K562 (cell line): ENCODE measurements at regions not wholly inside any gene's neighbourhood (a gene's known extent, or its start where the extent isn't known, plus 50 kb on each side); places are given as distances from the start of the nearest gene placed in this dataset.

Experiments
- CEBPG ChIP-seq, 3 experiments: fragments of 200-800 bp in 1 of 3; sonication (Bioruptor generic) in 1 of 3; sonication (generic) in 1 of 3; formaldehyde crosslinking in 1 of 3; IDR thresholded peaks in 2 of 3; conservative IDR thresholded peaks in 1 of 3; 2 replicates each; pipeline versions ENCODE4 v1.6.1 to v1.8.0; 2016 to 2022; ENCODE audit warnings: missing compliant biosample characterization in 2 of 3, missing genetic modification characterization in 2 of 3, mild to moderate bottlenecking in 1 of 3, missing genetic modification reagents in 1 of 3
- CHD7 ChIP-seq: fragments of 200-600 bp; sonication (generic); IDR thresholded peaks from one replicate; pipeline ENCODE4 v1.6.1; 2012; ENCODE audit warnings: mild to moderate bottlenecking, low read depth, low read length, inconsistent platforms
- GMEB1 ChIP-seq: fragments of 250-450 bp; sonication (Bioruptor Pico); IDR thresholded peaks from 2 replicates; pipeline ENCODE4 v1.4.0; 2020; ENCODE audit warnings: mild to moderate bottlenecking
- KDM4B ChIP-seq, 2 experiments: fragments of 450-650 bp in 1 of 2; sonication (generic) in 1 of 2; IDR thresholded peaks; 2 replicates each; pipeline ENCODE4 v1.6.1; 2016 to 2017; ENCODE audit warnings: borderline replicate concordance in 2 of 2, antibody characterized with exemption in 1 of 2, low read depth in 1 of 2, mild to moderate bottlenecking in 1 of 2
- KHSRP ChIP-seq: fragments of 450-650 bp; IDR thresholded peaks from 2 replicates; pipeline ENCODE4 v1.6.1; 2017
- MLX ChIP-seq, 2 experiments: fragments of 450-650 bp in 1 of 2; sonication (generic) in 1 of 2; formaldehyde crosslinking; conservative IDR thresholded peaks; 2 replicates each; pipeline versions ENCODE4 v1.4.0 to v1.8.1; 2020 to 2022; ENCODE audit warnings: mild to moderate bottlenecking in 1 of 2, missing genetic modification reagents in 1 of 2
- NCOR1 ChIP-seq: fragments of 450-650 bp; IDR thresholded peaks from 2 replicates; pipeline ENCODE4 v1.6.1; 2016; ENCODE audit warnings: mild to moderate bottlenecking, moderate library complexity
- POLR2G ChIP-seq: fragments of 200-400 bp; formaldehyde crosslinking; IDR thresholded peaks from 2 replicates; pipeline ENCODE4 v1.6.1; 2017; ENCODE audit warnings: low read depth, mild to moderate bottlenecking, antibody characterized with exemption, low read length, moderate library complexity
- SIN3A ChIP-seq, 2 experiments: fragments of 150-350 bp in 1 of 2; IDR thresholded peaks; 2 replicates each; pipeline ENCODE4 v1.6.1; 2011 to 2016; ENCODE audit warnings: borderline replicate concordance in 2 of 2, low read depth in 2 of 2, low read length in 2 of 2, mild to moderate bottlenecking in 2 of 2, moderate library complexity in 2 of 2; ENCODE audit not compliant: control insufficient read depth in 1 of 2
- WHSC1 ChIP-seq: IDR thresholded peaks from one replicate; pipeline ENCODE4 v1.6.1; 2012; ENCODE audit warnings: low read length, control low read depth, inconsistent platforms
- ZNF280A ChIP-seq: fragments of 450-650 bp; IDR thresholded peaks from 2 replicates; pipeline ENCODE4 v1.6.1; 2018; ENCODE audit warnings: mild to moderate bottlenecking, low read depth; ENCODE audit not compliant: partially characterized antibody

- TF ChIP-seq CHD7 (no peak), GMEB1 (CRISPR knock-in tag) (no peak), WHSC1 (no peak), KDM4B (IDR thresholded peaks at IDR 0.05; ENCODE audit: borderline replicate concordance in 2 of 2, low read depth in 1 of 2) (no peak), ZNF280A (no peak), SIN3A (IDR thresholded peaks at IDR 0.05; ENCODE audit: borderline replicate concordance in 2 of 2, control insufficient read depth in 1 of 2, low read depth in 2 of 2, low read length in 2 of 2) (no peak), CEBPG (CRISPR knock-in tag; IDR thresholded peaks at IDR 0.05) (no peak), CEBPG (tag; conservative IDR thresholded peaks at IDR 0.05 in 1 of 2, IDR thresholded peaks at IDR 0.05 in 1 of 2) (no peak), MLX (CRISPR knock-in tag; conservative IDR thresholded peaks at IDR 0.05) (no peak), NCOR1 (no peak), POLR2G (no peak), KHSRP (no peak)
These were observed 201.0 kb downstream of the CYRIA start (continued) for GRCh38 chr2:16464641-16465040.
